SK-N-SH (cell line): ENCODE measurements at regions not wholly inside any gene's neighbourhood (a gene's known extent, or its start where the extent isn't known, plus 50 kb on each side); places are given as distances from the start of the nearest gene placed in this dataset.

Source experiments
- EP300 ChIP-seq, 2 experiments: IDR thresholded peaks; 2 replicates each; pipeline versions ENCODE4 v1.4.0 to v1.6.1; 2012; ENCODE audit warnings: borderline replicate concordance in 1 of 2, low read depth in 1 of 2, low read length in 1 of 2
- FOXM1 ChIP-seq: IDR thresholded peaks from 2 replicates; pipeline ENCODE4 v1.4.0; 2012; ENCODE audit warnings: low read depth, mild to moderate bottlenecking
- GABPA ChIP-seq: IDR thresholded peaks from 2 replicates; pipeline ENCODE4 v1.4.0; 2012; ENCODE audit warnings: low read depth, mild to moderate bottlenecking
- NFIC ChIP-seq: IDR thresholded peaks from 2 replicates; pipeline ENCODE4 v1.4.0; 2012; ENCODE audit warnings: borderline replicate concordance
- POLR2AphosphoS5 ChIP-seq: IDR thresholded peaks from 2 replicates; pipeline ENCODE4 v1.6.1; 2012; ENCODE audit warnings: low read depth, low read length
- TAF1 ChIP-seq: IDR thresholded peaks from 2 replicates; pipeline ENCODE4 v1.6.1; 2012; ENCODE audit warnings: low read depth, mild to moderate bottlenecking, low read length, moderate library complexity, borderline replicate concordance
- TF ChIP-seq, protein P1 (sequence below): IDR thresholded peaks from 2 replicates; pipeline ENCODE4 v1.4.0; 2012; ENCODE audit warnings: low read depth
- TF ChIP-seq, protein P2 (sequence below): fragments of 200-600 bp; sonication (generic); IDR thresholded peaks from 2 replicates; pipeline ENCODE4 v1.6.1; 2017; ENCODE audit warnings: antibody characterized with exemption, mild to moderate bottlenecking, moderate library complexity
- TF ChIP-seq, protein P3 (sequence below): IDR thresholded peaks from 2 replicates; pipeline ENCODE4 v1.4.0; 2012; ENCODE audit warnings: low read depth, borderline replicate concordance
- TF ChIP-seq, protein P4 (sequence below): IDR thresholded peaks from 2 replicates; pipeline ENCODE4 v1.4.0; 2012; ENCODE audit warnings: low read depth, borderline replicate concordance
- TF ChIP-seq, protein P5 (sequence below): IDR thresholded peaks from 2 replicates; pipeline ENCODE4; 2012

DNA sequence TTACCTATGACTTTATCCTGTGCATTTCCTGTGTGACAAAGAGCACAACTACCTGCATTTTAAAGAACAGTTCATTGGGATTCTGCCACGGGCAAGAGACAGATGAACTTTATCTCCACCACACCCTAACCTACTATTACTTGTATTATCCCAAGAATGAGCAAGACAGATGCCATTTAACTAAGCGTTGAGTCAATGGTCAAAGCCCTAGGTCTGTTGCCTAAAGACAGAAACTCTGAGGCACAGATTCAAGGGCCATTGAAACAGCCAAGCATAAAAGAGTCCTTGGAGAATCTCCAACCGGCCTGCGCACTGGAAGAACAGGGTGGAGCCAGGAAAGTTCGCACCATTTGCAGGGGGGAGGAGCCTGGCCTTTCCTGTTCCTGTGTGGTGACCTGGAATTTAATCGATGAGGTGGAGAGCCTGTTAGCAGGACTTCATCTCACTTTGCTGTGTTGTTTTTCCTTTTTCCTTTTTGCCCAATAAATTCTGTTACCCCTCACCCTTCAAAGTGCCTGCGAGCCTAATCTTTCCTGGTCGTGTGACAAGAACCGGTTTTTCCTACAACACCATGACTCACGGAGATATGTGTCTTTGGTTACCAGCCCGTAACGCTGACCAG, 146.4 kb upstream of the DIAPH2 start:
- TF ChIP-seq TAF1: no peak
- TF ChIP-seq NFIC: no peak
- TF ChIP-seq GABPA: no peak
- TF ChIP-seq, protein P1, sequence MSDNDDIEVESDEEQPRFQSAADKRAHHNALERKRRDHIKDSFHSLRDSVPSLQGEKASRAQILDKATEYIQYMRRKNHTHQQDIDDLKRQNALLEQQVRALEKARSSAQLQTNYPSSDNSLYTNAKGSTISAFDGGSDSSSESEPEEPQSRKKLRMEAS: no peak
- TF ChIP-seq, protein P2, sequence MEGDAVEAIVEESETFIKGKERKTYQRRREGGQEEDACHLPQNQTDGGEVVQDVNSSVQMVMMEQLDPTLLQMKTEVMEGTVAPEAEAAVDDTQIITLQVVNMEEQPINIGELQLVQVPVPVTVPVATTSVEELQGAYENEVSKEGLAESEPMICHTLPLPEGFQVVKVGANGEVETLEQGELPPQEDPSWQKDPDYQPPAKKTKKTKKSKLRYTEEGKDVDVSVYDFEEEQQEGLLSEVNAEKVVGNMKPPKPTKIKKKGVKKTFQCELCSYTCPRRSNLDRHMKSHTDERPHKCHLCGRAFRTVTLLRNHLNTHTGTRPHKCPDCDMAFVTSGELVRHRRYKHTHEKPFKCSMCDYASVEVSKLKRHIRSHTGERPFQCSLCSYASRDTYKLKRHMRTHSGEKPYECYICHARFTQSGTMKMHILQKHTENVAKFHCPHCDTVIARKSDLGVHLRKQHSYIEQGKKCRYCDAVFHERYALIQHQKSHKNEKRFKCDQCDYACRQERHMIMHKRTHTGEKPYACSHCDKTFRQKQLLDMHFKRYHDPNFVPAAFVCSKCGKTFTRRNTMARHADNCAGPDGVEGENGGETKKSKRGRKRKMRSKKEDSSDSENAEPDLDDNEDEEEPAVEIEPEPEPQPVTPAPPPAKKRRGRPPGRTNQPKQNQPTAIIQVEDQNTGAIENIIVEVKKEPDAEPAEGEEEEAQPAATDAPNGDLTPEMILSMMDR: no peak
- TF ChIP-seq, protein P3, sequence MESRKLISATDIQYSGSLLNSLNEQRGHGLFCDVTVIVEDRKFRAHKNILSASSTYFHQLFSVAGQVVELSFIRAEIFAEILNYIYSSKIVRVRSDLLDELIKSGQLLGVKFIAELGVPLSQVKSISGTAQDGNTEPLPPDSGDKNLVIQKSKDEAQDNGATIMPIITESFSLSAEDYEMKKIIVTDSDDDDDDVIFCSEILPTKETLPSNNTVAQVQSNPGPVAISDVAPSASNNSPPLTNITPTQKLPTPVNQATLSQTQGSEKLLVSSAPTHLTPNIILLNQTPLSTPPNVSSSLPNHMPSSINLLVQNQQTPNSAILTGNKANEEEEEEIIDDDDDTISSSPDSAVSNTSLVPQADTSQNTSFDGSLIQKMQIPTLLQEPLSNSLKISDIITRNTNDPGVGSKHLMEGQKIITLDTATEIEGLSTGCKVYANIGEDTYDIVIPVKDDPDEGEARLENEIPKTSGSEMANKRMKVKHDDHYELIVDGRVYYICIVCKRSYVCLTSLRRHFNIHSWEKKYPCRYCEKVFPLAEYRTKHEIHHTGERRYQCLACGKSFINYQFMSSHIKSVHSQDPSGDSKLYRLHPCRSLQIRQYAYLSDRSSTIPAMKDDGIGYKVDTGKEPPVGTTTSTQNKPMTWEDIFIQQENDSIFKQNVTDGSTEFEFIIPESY: no peak
- no peak for TF ChIP-seq POLR2AphosphoS5
- TF ChIP-seq, protein P4, sequence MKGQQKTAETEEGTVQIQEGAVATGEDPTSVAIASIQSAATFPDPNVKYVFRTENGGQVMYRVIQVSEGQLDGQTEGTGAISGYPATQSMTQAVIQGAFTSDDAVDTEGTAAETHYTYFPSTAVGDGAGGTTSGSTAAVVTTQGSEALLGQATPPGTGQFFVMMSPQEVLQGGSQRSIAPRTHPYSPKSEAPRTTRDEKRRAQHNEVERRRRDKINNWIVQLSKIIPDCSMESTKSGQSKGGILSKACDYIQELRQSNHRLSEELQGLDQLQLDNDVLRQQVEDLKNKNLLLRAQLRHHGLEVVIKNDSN: no peak
- TF ChIP-seq, protein P5, sequence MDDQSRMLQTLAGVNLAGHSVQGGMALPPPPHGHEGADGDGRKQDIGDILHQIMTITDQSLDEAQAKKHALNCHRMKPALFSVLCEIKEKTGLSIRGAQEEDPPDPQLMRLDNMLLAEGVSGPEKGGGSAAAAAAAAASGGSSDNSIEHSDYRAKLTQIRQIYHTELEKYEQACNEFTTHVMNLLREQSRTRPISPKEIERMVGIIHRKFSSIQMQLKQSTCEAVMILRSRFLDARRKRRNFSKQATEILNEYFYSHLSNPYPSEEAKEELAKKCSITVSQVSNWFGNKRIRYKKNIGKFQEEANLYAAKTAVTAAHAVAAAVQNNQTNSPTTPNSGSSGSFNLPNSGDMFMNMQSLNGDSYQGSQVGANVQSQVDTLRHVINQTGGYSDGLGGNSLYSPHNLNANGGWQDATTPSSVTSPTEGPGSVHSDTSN: no peak
- TF ChIP-seq EP300 (IDR thresholded peaks at IDR 0.05; ENCODE audit: borderline replicate concordance in 1 of 2, low read depth in 1 of 2, low read length in 1 of 2): no peak
- TF ChIP-seq FOXM1: no peak
